ENCODE measurements at regions not wholly inside any gene's neighbourhood (a gene's known extent, or its start where the extent isn't known, plus 50 kb on each side); places are given as distances from the start of the nearest gene placed in this dataset.

- TF ChIP-seq ASH2L (IDR thresholded peaks at IDR 0.05; ENCODE audit: insufficient read length, low read depth, low read length) (peak; percentile 20), DMAP1 (CRISPR knock-in tag; IDR thresholded peaks at IDR 0.05) (0 out of 2 replicates have a peak, but pooled peaks have one; percentile 28), USF2 (IDR thresholded peaks at IDR 0.05; ENCODE audit: low read depth, low read length) (peak; percentile 38; the same call in 1 of the 2 replicates), USF2 (CRISPR knock-in tag; IDR thresholded peaks at IDR 0.05; ENCODE audit: borderline replicate concordance) (peak; percentile 59; the same call in 1 of the 2 replicates), PAX8 (CRISPR knock-in tag; IDR thresholded peaks at IDR 0.05; ENCODE audit: borderline replicate concordance) (no peak), ZNF136 (CRISPR knock-in tag; IDR thresholded peaks at IDR 0.05; ENCODE audit: low read depth) (no peak), ZNF646 (CRISPR knock-in tag; IDR thresholded peaks at IDR 0.05) (no peak), ZNF775 (CRISPR knock-in tag; IDR thresholded peaks at IDR 0.05; ENCODE audit: borderline replicate concordance) (peak; percentile 85; the same call in 1 of the 2 replicates), MEF2D (CRISPR knock-in tag; IDR thresholded peaks at IDR 0.05) (peak; percentile 35; the same call in 1 of the 2 replicates), TEAD3 (CRISPR knock-in tag; optimal IDR thresholded peaks at IDR 0.05; ENCODE audit: borderline replicate concordance) (peak; percentile 58), ZGPAT (CRISPR knock-in tag; IDR thresholded peaks at IDR 0.05) (peak; percentile 48; the same call in 1 of the 2 replicates), BHLHE40 (IDR thresholded peaks at IDR 0.05; ENCODE audit: low read length) (peak; percentile 97), ZNF569 (CRISPR knock-in tag; IDR thresholded peaks at IDR 0.05; ENCODE audit: borderline replicate concordance) (no peak), TBX3 (IDR thresholded peaks at IDR 0.05; ENCODE audit: borderline replicate concordance) (0 out of 2 replicates have a peak, but pooled peaks have one; percentile 11), SMC3 (IDR thresholded peaks at IDR 0.05; ENCODE audit: low read length) (peak; percentile 60; the same call in 1 of the 2 replicates), TFDP2 (CRISPR knock-in tag; IDR thresholded peaks at IDR 0.05) (peak; percentile 32; the same call in 1 of the 2 replicates), ZC3H13 (CRISPR knock-in tag; IDR thresholded peaks at IDR 0.05) (no peak), ZSCAN25 (CRISPR knock-in tag; IDR thresholded peaks at IDR 0.05) (peak; percentile 59; the same call in 1 of the 2 replicates)
These were observed 50.5 kb upstream of the FOXK1 start (continued) for GRCh38 chr7:4631380-4632179.

Measured in HepG2 (cell line).